GM19240 (cell line): ENCODE measurements at regions not wholly inside any gene's neighbourhood (a gene's known extent, or its start where the extent isn't known, plus 50 kb on each side); places are given as distances from the start of the nearest gene placed in this dataset.

ENCODE experiments used
- DNase-seq: peaks from one replicate; pipeline ENCODE4 v3.0.0; 2011; ENCODE audit warnings: low spot score; ENCODE audit not compliant: insufficient read length

- DNase-seq = no peak
These were observed 559.1 kb downstream of the MIAT start for GRCh38 chr22:27216444-27216843.

GRCh38 chr22:27217154-27217553, 559.8 kb downstream of the MIAT start:
- DNase-seq = no peak

GRCh38 chr22:27218012-27218920, 560.9 kb downstream of the MIAT start:
- DNase-seq = no peak

GRCh38 chr22:27219036-27219435, 561.6 kb downstream of the MIAT start:
- DNase-seq = no peak

GRCh38 chr22:27220339-27220738, 563.0 kb downstream of the MIAT start:
- DNase-seq = no peak

- no peak for DNase-seq
These were observed 564.8 kb downstream of the MIAT start for GRCh38 chr22:27222178-27222577.

GRCh38 chr22:27223317-27224177, 566.2 kb downstream of the MIAT start:
- no peak for DNase-seq

GRCh38 chr22:27224485-27225374, 567.3 kb downstream of the MIAT start:
- DNase-seq = no peak

GRCh38 chr22:27226666-27227065, 569.3 kb downstream of the MIAT start:
- no peak for DNase-seq

- no peak for DNase-seq
These were observed 571.4 kb downstream of the MIAT start for GRCh38 chr22:27228771-27229170.

- no peak for DNase-seq
These were observed 571.4 kb downstream of the MN1 start for GRCh38 chr22:27230189-27230588.

GRCh38 chr22:27231266-27231665, 570.3 kb downstream of the MN1 start:
- no peak for DNase-seq

GRCh38 chr22:27232077-27232476, 569.5 kb downstream of the MN1 start:
- DNase-seq = no peak

GRCh38 chr22:27237080-27237741, 564.3 kb downstream of the MN1 start:
- no peak for DNase-seq

GRCh38 chr22:27238935-27239510, 562.5 kb downstream of the MN1 start:
- no peak for DNase-seq

GRCh38 chr22:27239520-27239919, 562.0 kb downstream of the MN1 start:
- no peak for DNase-seq

- no peak for DNase-seq
These were observed 561.1 kb downstream of the MN1 start for GRCh38 chr22:27240298-27241075.

- DNase-seq = no peak
These were observed 559.9 kb downstream of the MN1 start for GRCh38 chr22:27241430-27242321.

- no peak for DNase-seq
These were observed 559.1 kb downstream of the MN1 start for GRCh38 chr22:27242474-27242873.
